GM23338 (cell line): ENCODE measurements at regions not wholly inside any gene's neighbourhood (a gene's known extent, or its start where the extent isn't known, plus 50 kb on each side); places are given as distances from the start of the nearest gene placed in this dataset.

Experiments used
- ATAC-seq: fragments of 200-7000 bp; cut with Tn5 transposase; 3 replicates; pipeline ENCODE4 v1.9.1; 2020
- DNase-seq: peaks from one replicate; pipeline ENCODE4 v3.0.0-alpha.2; 2015; ENCODE audit warnings: low spot score
- H2AFZ ChIP-seq: fragments of 200-600 bp; sonication (generic); 2 replicates; pipeline ENCODE4 v1.8.0; 2016; ENCODE audit warnings: antibody characterized with exemption, mild to moderate bottlenecking, moderate library complexity
- H3F3A ChIP-seq: fragments of 200-600 bp; sonication (generic); replicated peaks from 2 replicates; pipeline ENCODE4 v1.8.0; 2017; ENCODE audit warnings: antibody characterized with exemption, mixed run types, low read depth
- H3K27ac ChIP-seq: fragments of 200-600 bp; sonication (generic); 2 replicates; pipeline ENCODE4 v1.6.1; 2016; ENCODE audit warnings: low read depth
- H3K27me3 ChIP-seq: fragments of 200-600 bp; sonication (generic); 2 replicates; pipeline ENCODE4 v1.8.0; 2016; ENCODE audit warnings: mild to moderate bottlenecking, mixed run types, moderate library complexity; ENCODE audit not compliant: insufficient read depth
- H3K36me3 ChIP-seq: fragments of 200-600 bp; sonication (generic); 2 replicates; pipeline ENCODE4 v1.8.0; 2016; ENCODE audit warnings: mild to moderate bottlenecking; ENCODE audit not compliant: insufficient read depth
- H3K4me1 ChIP-seq: fragments of 200-600 bp; sonication (generic); 2 replicates; pipeline ENCODE4 v1.8.0; 2016; ENCODE audit warnings: mild to moderate bottlenecking, moderate library complexity; ENCODE audit not compliant: insufficient read depth
- H3K4me2 ChIP-seq: fragments of 200-600 bp; sonication (generic); 2 replicates; pipeline ENCODE4 v1.7.1; 2017; ENCODE audit warnings: mixed run types
- H3K4me3 ChIP-seq: fragments of 200-600 bp; sonication (generic); 2 replicates; pipeline ENCODE4 v1.6.1; 2016; ENCODE audit warnings: mixed run types
- H3K79me2 ChIP-seq: fragments of 200-600 bp; sonication (generic); replicated peaks from 2 replicates; pipeline ENCODE4 v1.8.0; 2017; ENCODE audit warnings: mild to moderate bottlenecking; ENCODE audit not compliant: insufficient read depth
- H3K9me2 ChIP-seq: fragments of 200-600 bp; sonication (generic); 2 replicates; pipeline ENCODE4 v1.8.0; 2017; ENCODE audit not compliant: insufficient read depth
- H4K20me1 ChIP-seq: fragments of 200-600 bp; sonication (generic); replicated peaks from 2 replicates; pipeline ENCODE4 v1.8.0; 2017; ENCODE audit warnings: mild to moderate bottlenecking; ENCODE audit not compliant: insufficient read depth
- H3K27ac Mint-ChIP-seq: 2 replicates; pipeline ENCODE4 v1.8.0; 2020; ENCODE audit warnings: inconsistent platforms, mild to moderate bottlenecking, moderate library complexity, mixed read lengths
- H3K27me3 Mint-ChIP-seq: 3 replicates; pipeline ENCODE4 v1.8.0; 2022; ENCODE audit warnings: low read depth, mild to moderate bottlenecking, moderate library complexity, mixed read lengths, inconsistent platforms; ENCODE audit not compliant: insufficient read depth, poor library complexity
- H3K36me3 Mint-ChIP-seq: 3 replicates; pipeline ENCODE4 v1.8.0; 2021; ENCODE audit warnings: low read depth, mild to moderate bottlenecking, inconsistent platforms, moderate library complexity, mixed read lengths
- H3K4me1 Mint-ChIP-seq: 3 replicates; pipeline ENCODE4 v1.8.0; 2020; ENCODE audit warnings: mild to moderate bottlenecking, inconsistent platforms, mixed read lengths
- H3K4me3 Mint-ChIP-seq: 3 replicates; pipeline ENCODE4 v1.8.0; 2021; ENCODE audit warnings: moderate library complexity, mild to moderate bottlenecking, inconsistent platforms, mixed read lengths
- H3K9me3 Mint-ChIP-seq: 3 replicates; pipeline ENCODE4 v1.8.0; 2020; ENCODE audit warnings: moderate library complexity, mild to moderate bottlenecking, inconsistent platforms, mixed read lengths
- EZH2 ChIP-seq: fragments of 200-600 bp; sonication (generic); IDR thresholded peaks from one replicate; pipeline ENCODE4 v1.8.0; 2017; ENCODE audit warnings: antibody characterized with exemption, mild to moderate bottlenecking, low read depth; ENCODE audit not compliant: unreplicated experiment
- EZH2phosphoT487 ChIP-seq: fragments of 200-600 bp; sonication (generic); IDR thresholded peaks from one replicate; pipeline ENCODE4 v1.8.1; 2018; ENCODE audit warnings: antibody characterized with exemption; ENCODE audit not compliant: unreplicated experiment
- JUNB ChIP-seq: IDR thresholded peaks from one replicate; pipeline ENCODE4 v1.6.1; 2016; ENCODE audit warnings: antibody characterized with exemption; ENCODE audit not compliant: unreplicated experiment
- NANOG ChIP-seq: IDR thresholded peaks from 2 replicates; pipeline ENCODE4 v1.6.1; 2016; ENCODE audit warnings: antibody characterized with exemption, borderline replicate concordance
- POLR2AphosphoS5 ChIP-seq: IDR thresholded peaks from 2 replicates; pipeline ENCODE4 v1.6.1; 2016; ENCODE audit warnings: antibody characterized with exemption, low read depth
- REST ChIP-seq: IDR thresholded peaks from one replicate; pipeline ENCODE4 v1.6.1; 2018; ENCODE audit warnings: antibody characterized with exemption; ENCODE audit not compliant: unreplicated experiment
- ZNF114 ChIP-seq: fragments of 250-450 bp; sonication (Bioruptor Pico); IDR thresholded peaks from 2 replicates; pipeline ENCODE4 v1.5.0; 2020; ENCODE audit warnings: mild to moderate bottlenecking, moderate library complexity
- TF ChIP-seq, protein P1 (sequence below), 2 experiments: fragments of 200-600 bp in 1 of 2; sonication (generic) in 1 of 2; conservative IDR thresholded peaks; 2 replicates each; pipeline versions ENCODE4 v1.5.1 to v1.6.1; 2016 to 2017; ENCODE audit warnings: antibody characterized with exemption in 2 of 2, low read depth in 2 of 2, mild to moderate bottlenecking in 2 of 2, moderate library complexity in 1 of 2
- TF ChIP-seq, protein P2 (sequence below): IDR thresholded peaks from 2 replicates; pipeline ENCODE4 v1.6.1; 2016; ENCODE audit warnings: antibody characterized with exemption

DNA sequence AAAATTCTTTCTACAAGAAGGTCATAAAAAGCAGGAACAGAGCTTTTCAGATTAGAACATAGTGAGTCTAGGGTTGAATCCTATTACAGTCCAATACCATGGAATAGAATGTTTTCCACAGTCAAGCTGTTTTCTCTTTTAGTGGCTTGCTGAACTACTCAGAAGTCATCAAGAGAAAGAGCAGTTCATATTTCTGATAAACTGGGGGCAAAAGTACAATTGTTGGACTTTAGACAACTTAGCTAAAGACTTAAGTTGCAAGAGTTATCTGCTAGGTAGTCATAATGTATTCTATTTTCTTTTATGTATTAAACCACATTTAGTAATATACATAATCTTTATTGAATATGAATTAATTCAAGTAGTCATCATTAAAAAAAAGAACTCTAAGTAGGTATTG lies 233.1 kb upstream of the GRIA1 start:
- ATAC-seq (no peak), DNase-seq (no peak)
- Histone ChIP-seq H3K9me2 (no peaks in the 10 kb centered on the region), H2AFZ (no peak overlapping the region), H3K4me1 (no peaks in the 10 kb centered on the region), H3K79me2 (no peaks in the 10 kb centered on the region), H3K4me2 (no peak overlapping the region), H3K4me3 (no peak overlapping the region), H3K27me3 (no peaks in the 10 kb centered on the region), H3K36me3 (no peaks in the 10 kb centered on the region), H4K20me1 (no peaks in the 10 kb centered on the region), H3K27ac (no peak overlapping the region), H3F3A (no peaks in the 10 kb centered on the region)
- H3K4me1 Mint-ChIP-seq, result no peaks in the 10 kb centered on the region
- H3K4me3 Mint-ChIP-seq, result no peak overlapping the region
- H3K27ac Mint-ChIP-seq, result no peak overlapping the region
- no peak for TF ChIP-seq JUNB
- no peak for TF ChIP-seq REST
- TF ChIP-seq, protein P1, sequence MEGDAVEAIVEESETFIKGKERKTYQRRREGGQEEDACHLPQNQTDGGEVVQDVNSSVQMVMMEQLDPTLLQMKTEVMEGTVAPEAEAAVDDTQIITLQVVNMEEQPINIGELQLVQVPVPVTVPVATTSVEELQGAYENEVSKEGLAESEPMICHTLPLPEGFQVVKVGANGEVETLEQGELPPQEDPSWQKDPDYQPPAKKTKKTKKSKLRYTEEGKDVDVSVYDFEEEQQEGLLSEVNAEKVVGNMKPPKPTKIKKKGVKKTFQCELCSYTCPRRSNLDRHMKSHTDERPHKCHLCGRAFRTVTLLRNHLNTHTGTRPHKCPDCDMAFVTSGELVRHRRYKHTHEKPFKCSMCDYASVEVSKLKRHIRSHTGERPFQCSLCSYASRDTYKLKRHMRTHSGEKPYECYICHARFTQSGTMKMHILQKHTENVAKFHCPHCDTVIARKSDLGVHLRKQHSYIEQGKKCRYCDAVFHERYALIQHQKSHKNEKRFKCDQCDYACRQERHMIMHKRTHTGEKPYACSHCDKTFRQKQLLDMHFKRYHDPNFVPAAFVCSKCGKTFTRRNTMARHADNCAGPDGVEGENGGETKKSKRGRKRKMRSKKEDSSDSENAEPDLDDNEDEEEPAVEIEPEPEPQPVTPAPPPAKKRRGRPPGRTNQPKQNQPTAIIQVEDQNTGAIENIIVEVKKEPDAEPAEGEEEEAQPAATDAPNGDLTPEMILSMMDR (conservative IDR thresholded peaks at IDR 0.05; ENCODE audit: low read depth in 2 of 2), result no peak
- no peaks in the 10 kb centered on the region for H3K27me3 Mint-ChIP-seq
- no peaks in the 10 kb centered on the region for H3K36me3 Mint-ChIP-seq
- peaks cover 2% of the 10 kb centered on the region; the same call in 1 of the 3 replicates for H3K9me3 Mint-ChIP-seq

DNA sequence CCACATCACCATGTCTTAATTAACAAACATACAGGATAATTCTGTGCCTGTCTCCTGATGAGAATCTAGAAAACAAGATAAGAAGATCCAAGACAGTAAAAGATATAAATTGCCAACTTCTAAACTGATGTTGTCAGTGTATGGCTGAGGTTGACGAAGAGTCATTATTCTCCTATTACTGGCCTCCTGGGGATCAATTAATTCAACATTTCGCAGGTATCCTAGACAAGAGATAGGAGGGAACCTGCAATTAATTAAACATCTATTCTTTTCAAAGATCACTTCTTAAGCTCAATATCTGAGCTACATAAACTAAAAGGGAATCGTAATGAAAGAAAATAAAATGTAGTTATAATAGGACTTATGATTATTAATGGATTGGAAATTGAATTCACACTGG lies 232.0 kb upstream of the GRIA1 start:
- Mint-ChIP-seq H3K27me3 (no peaks in the 10 kb centered on the region), H3K27ac (no peak overlapping the region), H3K36me3 (no peaks in the 10 kb centered on the region), H3K4me1 (no peaks in the 10 kb centered on the region), H3K4me3 (no peak overlapping the region), H3K9me3 (no peaks in the 10 kb centered on the region)
- H3K4me3 ChIP-seq, result no peak overlapping the region
- H3K4me1 ChIP-seq, result no peaks in the 10 kb centered on the region
- no peak overlapping the region for H3K27ac ChIP-seq
- H3K4me2 ChIP-seq, result no peak overlapping the region
- H3F3A ChIP-seq, result no peaks in the 10 kb centered on the region
- H3K9me2 ChIP-seq, result no peaks in the 10 kb centered on the region
- ATAC-seq (no peak), DNase-seq (no peak)
- H3K79me2 ChIP-seq, result no peaks in the 10 kb centered on the region
- H4K20me1 ChIP-seq, result no peaks in the 10 kb centered on the region
- no peaks in the 10 kb centered on the region for H3K27me3 ChIP-seq
- H2AFZ ChIP-seq, result no peak overlapping the region
- H3K36me3 ChIP-seq, result no peaks in the 10 kb centered on the region
- no peak for TF ChIP-seq EZH2
- TF ChIP-seq ZNF114 (CRISPR knock-in tag), result no peak
- TF ChIP-seq, protein P1 (conservative IDR thresholded peaks at IDR 0.05; ENCODE audit: low read depth in 2 of 2), result no peak
- TF ChIP-seq, protein P2, sequence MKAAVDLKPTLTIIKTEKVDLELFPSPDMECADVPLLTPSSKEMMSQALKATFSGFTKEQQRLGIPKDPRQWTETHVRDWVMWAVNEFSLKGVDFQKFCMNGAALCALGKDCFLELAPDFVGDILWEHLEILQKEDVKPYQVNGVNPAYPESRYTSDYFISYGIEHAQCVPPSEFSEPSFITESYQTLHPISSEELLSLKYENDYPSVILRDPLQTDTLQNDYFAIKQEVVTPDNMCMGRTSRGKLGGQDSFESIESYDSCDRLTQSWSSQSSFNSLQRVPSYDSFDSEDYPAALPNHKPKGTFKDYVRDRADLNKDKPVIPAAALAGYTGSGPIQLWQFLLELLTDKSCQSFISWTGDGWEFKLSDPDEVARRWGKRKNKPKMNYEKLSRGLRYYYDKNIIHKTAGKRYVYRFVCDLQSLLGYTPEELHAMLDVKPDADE, result no peak
- TF ChIP-seq POLR2AphosphoS5, result no peak
- no peak for TF ChIP-seq EZH2phosphoT487
- no peak for TF ChIP-seq NANOG
